Vagina (tissue), 2 donors: ENCODE measurements at regions not wholly inside any gene's neighbourhood (a gene's known extent, or its start where the extent isn't known, plus 50 kb on each side); places are given as distances from the start of the nearest gene placed in this dataset.

Experiments
- CTCF ChIP-seq, 3 experiments: fragments of 450-650 bp in 2 of 3; fragments of 200-600 bp in 1 of 3; sonication (generic) in 1 of 3; IDR thresholded peaks; one replicate each; pipeline ENCODE4 v1.5.1; 2017 to 2019; ENCODE audit warnings: antibody characterized with exemption in 3 of 3, mild to moderate bottlenecking in 2 of 3, moderate library complexity in 2 of 3
- POLR2A ChIP-seq, 2 donors: fragments of 450-650 bp; IDR thresholded peaks; one replicate each; pipeline ENCODE4 v1.6.1; 2017; ENCODE audit warnings: antibody characterized with exemption in 2 of 2, mild to moderate bottlenecking in 2 of 2, moderate library complexity in 2 of 2

GRCh38 chr2:57479981-57480380 is 566.6 kb upstream of the VRK2 start:
- no peak for TF ChIP-seq CTCF (IDR thresholded peaks at IDR 0.05)
- TF ChIP-seq POLR2A (IDR thresholded peaks at IDR 0.05), result no peak
